Erythroblast (primary cell): ENCODE measurements at regions not wholly inside any gene's neighbourhood (a gene's known extent, or its start where the extent isn't known, plus 50 kb on each side); places are given as distances from the start of the nearest gene placed in this dataset.

ENCODE experiments used
- GATA1 ChIP-seq: IDR thresholded peaks from 2 replicates; pipeline ENCODE4 v1.6.1; 2011; ENCODE audit warnings: low read depth, mild to moderate bottlenecking, control low read depth, low read length, moderate library complexity
- POLR2A ChIP-seq: IDR thresholded peaks from 2 replicates; pipeline ENCODE4 v1.6.1; 2011; ENCODE audit warnings: mild to moderate bottlenecking, low read length

- TF ChIP-seq POLR2A (no peak), GATA1 (no peak)
Measured at GRCh38 chr1:106398391-106398790, 658.1 kb upstream of the PRMT6 start.
